HG02798 (cell line): ENCODE measurements at regions not wholly inside any gene's neighbourhood (a gene's known extent, or its start where the extent isn't known, plus 50 kb on each side); places are given as distances from the start of the nearest gene placed in this dataset.
A peak's percentile ranks its signal among the peaks of the same experiment; 100 is the strongest.

ENCODE experiments used
- ATAC-seq: cut with Tn5 transposase; IDR thresholded peaks from one replicate; pipeline ENCODE4 v1.9.1; 2021; ENCODE audit warnings: mild to moderate bottlenecking; ENCODE audit not compliant: unreplicated experiment, poor library complexity

GRCh38 chr2:145190031-145190703 lies 670.2 kb upstream of the ZEB2 start:
- no peak for ATAC-seq

GRCh38 chr2:145186303-145186702 lies 666.4 kb upstream of the ZEB2 start:
- peak; percentile 41 for ATAC-seq

GRCh38 chr2:145185696-145186095 lies 665.8 kb upstream of the ZEB2 start:
- no peak for ATAC-seq

- ATAC-seq, result no peak
Observed at GRCh38 chr2:145184741-145185651, 665.1 kb upstream of the ZEB2 start.

GRCh38 chr2:145169285-145169684 lies 649.4 kb upstream of the ZEB2 start:
- ATAC-seq, result no peak

- ATAC-seq, result no peak
Observed at GRCh38 chr2:145168091-145168490, 648.2 kb upstream of the ZEB2 start.

GRCh38 chr2:145166731-145167302 lies 646.9 kb upstream of the ZEB2 start:
- ATAC-seq, result no peak

- no peak for ATAC-seq
Observed at GRCh38 chr2:145161656-145162055, 641.7 kb upstream of the ZEB2 start.

GRCh38 chr2:145160855-145161254 lies 640.9 kb upstream of the ZEB2 start:
- ATAC-seq, result no peak

- ATAC-seq, result no peak
Observed at GRCh38 chr2:145159676-145160075, 639.8 kb upstream of the ZEB2 start.

GRCh38 chr2:145157741-145158591 lies 638.0 kb upstream of the ZEB2 start:
- no peak for ATAC-seq

- ATAC-seq, result no peak
Observed at GRCh38 chr2:145157036-145157675, 637.2 kb upstream of the ZEB2 start.

GRCh38 chr2:145156199-145156598 lies 636.3 kb upstream of the ZEB2 start:
- no peak for ATAC-seq

GRCh38 chr2:145155196-145155595 lies 635.3 kb upstream of the ZEB2 start:
- no peak for ATAC-seq

- no peak for ATAC-seq
Observed at GRCh38 chr2:145154731-145155130, 634.8 kb upstream of the ZEB2 start.

- no peak for ATAC-seq
Observed at GRCh38 chr2:145146691-145147090, 626.8 kb upstream of the ZEB2 start.

GRCh38 chr2:145144131-145144728 lies 624.3 kb upstream of the ZEB2 start:
- ATAC-seq, result no peak

- ATAC-seq, result no peak
Observed at GRCh38 chr2:145141981-145142380, 622.1 kb upstream of the ZEB2 start.

GRCh38 chr2:145140658-145141057 lies 620.7 kb upstream of the ZEB2 start:
- no peak for ATAC-seq

- ATAC-seq, result no peak
Observed at GRCh38 chr2:145138626-145139025, 618.7 kb upstream of the ZEB2 start.
